Muscle layer of colon (tissue), 2 donors: ENCODE measurements at regions not wholly inside any gene's neighbourhood (a gene's known extent, or its start where the extent isn't known, plus 50 kb on each side); places are given as distances from the start of the nearest gene placed in this dataset.

Experiments used
- H3K27ac ChIP-seq: one replicate; pipeline ENCODE4 v1.7.0; 2013; ENCODE audit warnings: low read depth, mild to moderate bottlenecking, low read length, moderate library complexity
- H3K27me3 ChIP-seq, 2 donors: one replicate each; pipeline ENCODE4 v1.7.0; 2013; ENCODE audit warnings: low read length in 2 of 2, mild to moderate bottlenecking in 2 of 2; ENCODE audit not compliant: insufficient read depth in 2 of 2, control insufficient read depth in 1 of 2
- H3K36me3 ChIP-seq: one replicate; pipeline ENCODE4 v1.7.0; 2013; ENCODE audit warnings: mild to moderate bottlenecking, low read length; ENCODE audit not compliant: insufficient read depth
- H3K4me1 ChIP-seq: one replicate; pipeline ENCODE4 v1.7.0; 2013; ENCODE audit warnings: mild to moderate bottlenecking, low read length; ENCODE audit not compliant: insufficient read depth
- H3K4me3 ChIP-seq, 2 donors: one replicate each; pipeline ENCODE4 v1.7.0; 2013; ENCODE audit warnings: low read length in 2 of 2, low read depth in 1 of 2, mild to moderate bottlenecking in 1 of 2, moderate library complexity in 1 of 2
- H3K9ac ChIP-seq: one replicate; pipeline ENCODE4 v1.7.0; 2013; ENCODE audit warnings: low read length
- H3K9me3 ChIP-seq: one replicate; pipeline ENCODE4 v1.7.0; 2013; ENCODE audit warnings: mild to moderate bottlenecking, low read length
- donor health status: abdominal sarcoma.
- donor health status: Adenocarcinoma of cecum.

GRCh38 chr4:100754751-100755150, 236.9 kb upstream of the EMCN start:
- no peaks in the 10 kb centered on the region for H3K27me3 ChIP-seq
- H3K27ac ChIP-seq, result no peak overlapping the region
- no peaks in the 10 kb centered on the region for H3K36me3 ChIP-seq
- no peaks in the 10 kb centered on the region for H3K4me1 ChIP-seq
- H3K4me3 ChIP-seq, result no peak overlapping the region
- no peak overlapping the region for H3K9ac ChIP-seq
- no peaks in the 10 kb centered on the region for H3K9me3 ChIP-seq

GRCh38 chr4:100746141-100746739, 228.4 kb upstream of the EMCN start:
- H3K4me1 ChIP-seq, result no peaks in the 10 kb centered on the region
- no peak overlapping the region for H3K4me3 ChIP-seq
- no peaks in the 10 kb centered on the region for H3K36me3 ChIP-seq
- no peak overlapping the region for H3K9ac ChIP-seq
- H3K27me3 ChIP-seq, result no peaks in the 10 kb centered on the region
- no peak overlapping the region for H3K27ac ChIP-seq
- no peaks in the 10 kb centered on the region for H3K9me3 ChIP-seq

GRCh38 chr4:100742045-100742444, 224.2 kb upstream of the EMCN start:
- Histone ChIP-seq H3K36me3 (no peaks in the 10 kb centered on the region), H3K27me3 (no peaks in the 10 kb centered on the region), H3K4me3 (no peak overlapping the region), H3K9me3 (no peaks in the 10 kb centered on the region), H3K4me1 (peaks cover 11% of the 10 kb centered on the region), H3K27ac (no peak overlapping the region), H3K9ac (no peak overlapping the region)

- no peaks in the 10 kb centered on the region for H3K36me3 ChIP-seq
Observed at GRCh38 chr4:100739426-100739825, 221.6 kb upstream of the EMCN start.

GRCh38 chr4:100738196-100739165, 220.7 kb upstream of the EMCN start:
- H3K9ac ChIP-seq, result no peak overlapping the region
- peaks cover 14% of the 10 kb centered on the region for H3K4me1 ChIP-seq
- no peak overlapping the region for H3K4me3 ChIP-seq
- no peaks in the 10 kb centered on the region for H3K36me3 ChIP-seq
- H3K27ac ChIP-seq, result no peak overlapping the region
- no peaks in the 10 kb centered on the region for H3K9me3 ChIP-seq
- no peaks in the 10 kb centered on the region for H3K27me3 ChIP-seq

More at GRCh38 chr4:100739426-100739825, 221.6 kb upstream of the EMCN start:
- Histone ChIP-seq H3K27ac (no peak overlapping the region), H3K4me1 (peaks cover 14% of the 10 kb centered on the region), H3K4me3 (no peak overlapping the region), H3K27me3 (no peaks in the 10 kb centered on the region), H3K9me3 (no peaks in the 10 kb centered on the region), H3K9ac (no peak overlapping the region)

- no peak overlapping the region for H3K4me3 ChIP-seq
- no peaks in the 10 kb centered on the region for H3K9me3 ChIP-seq
- no peaks in the 10 kb centered on the region for H3K27me3 ChIP-seq
- H3K36me3 ChIP-seq, result no peaks in the 10 kb centered on the region
- peaks cover 14% of the 10 kb centered on the region for H3K4me1 ChIP-seq
- no peak overlapping the region for H3K27ac ChIP-seq
- no peak overlapping the region for H3K9ac ChIP-seq
Observed at GRCh38 chr4:100736641-100737451, 219.0 kb upstream of the EMCN start.

GRCh38 chr4:100728861-100729260, 211.0 kb upstream of the EMCN start:
- H3K9ac ChIP-seq, result no peak overlapping the region

GRCh38 chr4:100722866-100723459, 205.1 kb upstream of the EMCN start:
- Histone ChIP-seq H3K9ac (no peak overlapping the region), H3K9me3 (no peaks in the 10 kb centered on the region), H3K4me1 (no peaks in the 10 kb centered on the region), H3K27ac (no peak overlapping the region), H3K4me3 (no peak overlapping the region), H3K36me3 (no peaks in the 10 kb centered on the region), H3K27me3 (no peaks in the 10 kb centered on the region)

More at GRCh38 chr4:100728861-100729260, 211.0 kb upstream of the EMCN start:
- Histone ChIP-seq H3K9me3 (no peaks in the 10 kb centered on the region), H3K4me1 (no peaks in the 10 kb centered on the region), H3K4me3 (no peak overlapping the region), H3K36me3 (no peaks in the 10 kb centered on the region), H3K27me3 (no peaks in the 10 kb centered on the region), H3K27ac (no peak overlapping the region)

GRCh38 chr4:100722133-100722532, 204.3 kb upstream of the EMCN start:
- H3K4me1 ChIP-seq, result no peaks in the 10 kb centered on the region
- H3K9ac ChIP-seq, result no peak overlapping the region
- no peaks in the 10 kb centered on the region for H3K27me3 ChIP-seq
- H3K27ac ChIP-seq, result no peak overlapping the region
- no peaks in the 10 kb centered on the region for H3K9me3 ChIP-seq
- no peak overlapping the region for H3K4me3 ChIP-seq
- no peaks in the 10 kb centered on the region for H3K36me3 ChIP-seq

GRCh38 chr4:100721490-100721889, 203.7 kb upstream of the EMCN start:
- Histone ChIP-seq H3K36me3 (no peaks in the 10 kb centered on the region), H3K27me3 (no peaks in the 10 kb centered on the region), H3K9me3 (no peaks in the 10 kb centered on the region), H3K4me3 (no peak overlapping the region), H3K27ac (no peak overlapping the region), H3K4me1 (no peaks in the 10 kb centered on the region), H3K9ac (no peak overlapping the region)

- Histone ChIP-seq H3K9ac (no peak overlapping the region), H3K36me3 (no peaks in the 10 kb centered on the region), H3K27me3 (no peaks in the 10 kb centered on the region), H3K27ac (no peak overlapping the region), H3K9me3 (no peaks in the 10 kb centered on the region), H3K4me1 (no peaks in the 10 kb centered on the region), H3K4me3 (no peak overlapping the region)
Observed at GRCh38 chr4:100721077-100721476, 203.3 kb upstream of the EMCN start.
